ENCODE measurements at regions not wholly inside any gene's neighbourhood (a gene's known extent, or its start where the extent isn't known, plus 50 kb on each side); places are given as distances from the start of the nearest gene placed in this dataset.

DNA sequence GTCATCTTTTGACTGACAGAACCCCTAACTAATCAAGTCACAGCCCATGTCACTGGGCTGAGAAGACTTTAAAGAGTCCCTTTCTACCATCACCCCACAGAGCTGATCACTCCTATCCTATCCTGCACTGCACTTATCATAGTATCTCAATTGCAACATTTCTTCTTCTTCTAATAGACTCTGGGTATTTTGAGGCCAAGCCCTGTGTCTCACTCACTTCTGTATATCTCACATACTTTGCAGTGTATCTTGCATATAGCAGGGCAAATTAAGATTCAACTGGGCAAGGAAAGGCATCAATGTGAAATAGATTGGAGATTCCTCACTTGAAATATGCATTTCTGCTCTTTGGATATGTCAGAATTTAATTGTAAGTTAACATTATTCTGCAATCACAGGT, 531.5 kb upstream of the SLIT2 start:
- TF ChIP-seq, protein P1, sequence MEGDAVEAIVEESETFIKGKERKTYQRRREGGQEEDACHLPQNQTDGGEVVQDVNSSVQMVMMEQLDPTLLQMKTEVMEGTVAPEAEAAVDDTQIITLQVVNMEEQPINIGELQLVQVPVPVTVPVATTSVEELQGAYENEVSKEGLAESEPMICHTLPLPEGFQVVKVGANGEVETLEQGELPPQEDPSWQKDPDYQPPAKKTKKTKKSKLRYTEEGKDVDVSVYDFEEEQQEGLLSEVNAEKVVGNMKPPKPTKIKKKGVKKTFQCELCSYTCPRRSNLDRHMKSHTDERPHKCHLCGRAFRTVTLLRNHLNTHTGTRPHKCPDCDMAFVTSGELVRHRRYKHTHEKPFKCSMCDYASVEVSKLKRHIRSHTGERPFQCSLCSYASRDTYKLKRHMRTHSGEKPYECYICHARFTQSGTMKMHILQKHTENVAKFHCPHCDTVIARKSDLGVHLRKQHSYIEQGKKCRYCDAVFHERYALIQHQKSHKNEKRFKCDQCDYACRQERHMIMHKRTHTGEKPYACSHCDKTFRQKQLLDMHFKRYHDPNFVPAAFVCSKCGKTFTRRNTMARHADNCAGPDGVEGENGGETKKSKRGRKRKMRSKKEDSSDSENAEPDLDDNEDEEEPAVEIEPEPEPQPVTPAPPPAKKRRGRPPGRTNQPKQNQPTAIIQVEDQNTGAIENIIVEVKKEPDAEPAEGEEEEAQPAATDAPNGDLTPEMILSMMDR (conservative IDR thresholded peaks at IDR 0.05; ENCODE audit: low read length): no peak
- no peak for TF ChIP-seq EZH2phosphoT487 (IDR thresholded peaks at IDR 0.05; ENCODE audit: borderline replicate concordance)

Measured in Loucy (cell line).